IMR-90 (cell line): ENCODE measurements at regions not wholly inside any gene's neighbourhood (a gene's known extent, or its start where the extent isn't known, plus 50 kb on each side); places are given as distances from the start of the nearest gene placed in this dataset.

Source experiments
- ATAC-seq: fragments of 200-7000 bp; cut with Tn5 transposase; 2 replicates; pipeline ENCODE4 v1.9.1; 2020; ENCODE audit warnings: low read depth, mild to moderate bottlenecking, moderate library complexity
- BruUV-seq: library from RNA; stranded (reverse); fragments of 400-500 nt; replicated peaks from 2 replicates; lab custom pipeline; 2021; lab: Mats Ljungman, UMichigan
- CTCF ChIA-PET: fragments of 300-600 bp; formaldehyde crosslinking; extraction: SDS; loops from one replicate; lab custom pipeline; 2021; ENCODE audit warnings: antibody characterized with exemption; lab: Yijun Ruan, JAX
- POLR2A ChIA-PET: fragments of 300-600 bp; sonication (Branson Sonifier 250); formaldehyde crosslinking; loops from one replicate; lab custom pipeline; 2022; ENCODE audit warnings: antibody characterized with exemption; ENCODE audit not compliant: unreplicated experiment; lab: Charles Lee
- DNase-seq: peaks from one replicate; pipeline ENCODE4 v3.0.0; 2013
- H2AFZ ChIP-seq: replicated peaks from 2 replicates; pipeline ENCODE3; 2013; ENCODE audit warnings: low read length, mild to moderate bottlenecking; ENCODE audit not compliant: poor library complexity
- H2AK5ac ChIP-seq: 2 replicates; pipeline ENCODE4 v1.6.1; 2013; ENCODE audit warnings: low read depth, low read length, inconsistent platforms
- H2AK9ac ChIP-seq: replicated peaks from 2 replicates; pipeline ENCODE3; 2013; ENCODE audit warnings: mild to moderate bottlenecking, low read depth, low read length, moderate library complexity; ENCODE audit not compliant: poor library complexity
- H2BK120ac ChIP-seq: 2 replicates; pipeline ENCODE4 v1.6.1; 2013; ENCODE audit warnings: low read depth, low read length, inconsistent platforms
- H2BK15ac ChIP-seq: 3 replicates; pipeline ENCODE4 v1.6.1; 2013; ENCODE audit warnings: low read depth, low read length, inconsistent platforms
- H2BK20ac ChIP-seq: 2 replicates; pipeline ENCODE4 v1.6.1; 2013; ENCODE audit warnings: low read depth, mild to moderate bottlenecking, inconsistent platforms, low read length, moderate library complexity
- H2BK5ac ChIP-seq: 2 replicates; pipeline ENCODE4 v1.6.1; 2013; ENCODE audit warnings: mild to moderate bottlenecking, low read depth, low read length, inconsistent platforms; ENCODE audit not compliant: poor library complexity, severe bottlenecking
- H3K14ac ChIP-seq: replicated peaks from 2 replicates; pipeline ENCODE4 v1.6.1; 2013; ENCODE audit warnings: low read depth, low read length, inconsistent platforms
- H3K18ac ChIP-seq: 2 replicates; pipeline ENCODE4 v1.6.1; 2013; ENCODE audit warnings: low read depth, low read length, control low read depth
- H3K23ac ChIP-seq: 2 replicates; pipeline ENCODE4 v1.6.1; 2013; ENCODE audit warnings: low read depth, low read length, inconsistent platforms
- H3K27ac ChIP-seq: 2 replicates; pipeline ENCODE4 v1.5.1; 2013; ENCODE audit warnings: mild to moderate bottlenecking, control low read depth, low read length; ENCODE audit not compliant: insufficient read depth
- H3K27me3 ChIP-seq: 2 replicates; pipeline ENCODE4 v1.6.1; 2013; ENCODE audit warnings: low read length; ENCODE audit not compliant: control insufficient read depth, insufficient read depth
- H3K36me3 ChIP-seq: 2 replicates; pipeline ENCODE4 v1.6.1; 2013; ENCODE audit warnings: low read length, mixed read lengths; ENCODE audit not compliant: control insufficient read depth, insufficient read depth
- H3K4ac ChIP-seq: 2 replicates; pipeline ENCODE4 v1.6.1; 2013; ENCODE audit warnings: low read depth, low read length, inconsistent platforms
- H3K4me1 ChIP-seq: 2 replicates; pipeline ENCODE4 v1.6.1; 2013; ENCODE audit warnings: low read length, mixed read lengths; ENCODE audit not compliant: control insufficient read depth, insufficient read depth
- H3K4me2 ChIP-seq: 2 replicates; pipeline ENCODE4 v1.6.1; 2013; ENCODE audit warnings: low read depth, mild to moderate bottlenecking, control low read depth, low read length, moderate library complexity
- H3K4me3 ChIP-seq: 2 replicates; pipeline ENCODE4 v1.5.1; 2013; ENCODE audit warnings: low read depth, mild to moderate bottlenecking, control low read depth, low read length, moderate library complexity; ENCODE audit not compliant: insufficient read depth
- H3K56ac ChIP-seq: 2 replicates; pipeline ENCODE4 v1.6.1; 2013; ENCODE audit warnings: low read length, inconsistent platforms; ENCODE audit not compliant: insufficient read depth; ENCODE audit errors: extremely low read depth
- H3K79me1 ChIP-seq, 2 experiments: 2 replicates each; pipeline ENCODE4 v1.6.1; 2013; ENCODE audit warnings: low read length in 2 of 2, inconsistent platforms in 1 of 2, low read depth in 1 of 2
- H3K9ac ChIP-seq: 2 replicates; pipeline ENCODE4 v1.6.1; 2013; ENCODE audit warnings: low read depth, low read length, control low read depth
- H3K9me1 ChIP-seq: 2 replicates; pipeline ENCODE4 v1.6.1; 2013; ENCODE audit warnings: low read length, inconsistent platforms; ENCODE audit not compliant: insufficient read depth
- H3K9me3 ChIP-seq: 2 replicates; pipeline ENCODE4 v1.6.1; 2013; ENCODE audit warnings: low read length; ENCODE audit not compliant: control insufficient read depth, insufficient read depth
- H4K20me1 ChIP-seq: 2 replicates; pipeline ENCODE4 v1.6.1; 2013; ENCODE audit warnings: low read length, inconsistent platforms; ENCODE audit not compliant: insufficient read depth
- H4K5ac ChIP-seq: 2 replicates; pipeline ENCODE4 v1.6.1; 2013; ENCODE audit warnings: mild to moderate bottlenecking, low read depth, low read length, control low read depth
- H4K8ac ChIP-seq, 2 experiments: 2 replicates each; pipeline ENCODE4 v1.6.1; 2013; ENCODE audit warnings: low read depth in 2 of 2, low read length in 2 of 2, control low read depth in 1 of 2, inconsistent platforms in 1 of 2
- H4K91ac ChIP-seq: 2 replicates; pipeline ENCODE4 v1.6.1; 2013; ENCODE audit warnings: low read depth, low read length, inconsistent platforms; ENCODE audit not compliant: insufficient read depth
- CEBPB ChIP-seq: IDR thresholded peaks from 2 replicates; pipeline ENCODE4 v1.6.1; 2012; ENCODE audit warnings: low read depth, low read length, improper control_type of control experiment
- CTCF ChIP-seq: conservative IDR thresholded peaks from 2 replicates; pipeline ENCODE4 v1.5.1; 2012; ENCODE audit warnings: mild to moderate bottlenecking, low read depth, low read length, improper control_type of control experiment
- FOS ChIP-seq: fragments of 150-350 bp; IDR thresholded peaks from 2 replicates; pipeline ENCODE4 v1.6.1; 2016; ENCODE audit warnings: low read depth, low read length
- MAFK ChIP-seq: IDR thresholded peaks from 2 replicates; pipeline ENCODE4 v1.6.1; 2012; ENCODE audit warnings: low read depth, low read length, improper control_type of control experiment
- RAD21 ChIP-seq: IDR thresholded peaks from 2 replicates; pipeline ENCODE4 v1.6.1; 2012; ENCODE audit warnings: low read length, improper control_type of control experiment
- SMC3 ChIP-seq: fragments of 150-350 bp; IDR thresholded peaks from 2 replicates; pipeline ENCODE4 v1.6.1; 2016; ENCODE audit warnings: low read depth, mild to moderate bottlenecking, antibody characterized with exemption, low read length, moderate library complexity
- WGBS, 2 experiments: methylation state at CpG; one replicate each; pipeline versions ENCODE4 v1.1.5 to v1.1.7; 2013; ENCODE audit warnings: missing lambda C conversion rate in 2 of 2; ENCODE audit not compliant: insufficient read length in 1 of 2; ENCODE audit errors: extremely low coverage in 2 of 2; 5-methylcytosine and 5-hydroxymethylcytosine counted together
- dilution Hi-C: fragments of 300-500 bp; cut with HindIII; formaldehyde crosslinking; loops from one replicate; pipeline ENCODE4 v1.14.3; 2018; ENCODE audit warnings: low sequenced_read_pairs; ENCODE audit not compliant: unreplicated experiment
- in situ Hi-C: fragments of 300-500 bp; cut with MboI; formaldehyde crosslinking; loops from 3 replicates; pipeline ENCODE4 v1.14.3; 2019; ENCODE audit warnings: low sequenced_read_pairs, inconsistent platforms, mixed read lengths
- intact Hi-C: fragments of 100-400 bp; cut with micrococcal nuclease; formaldehyde crosslinking; loops from 2 replicates; pipeline ENCODE4 v1.10.0; 2022

GRCh38 chr2:237165405-237166276, 80.0 kb downstream of the COPS8 start:
- in situ Hi-C loops (loop anchor here (10.0 kb wide), 1 partner anchor 159 kb away; no protein-coding TSS in a partner anchor), dilution Hi-C loops (no loop called here), intact Hi-C loops (loop anchor here (2.0 kb wide), 1 partner anchor 155 kb away; no protein-coding TSS in a partner anchor)
- H4K20me1 ChIP-seq: no peaks in the 10 kb centered on the region
- H3K23ac ChIP-seq: 0 out of 2 replicates have a peak overlapping the region, but pooled peaks have one; percentile 35
- H3K27me3 ChIP-seq: no peaks in the 10 kb centered on the region
- TF ChIP-seq RAD21 (peak; percentile 76), CEBPB (no peak), MAFK (no peak), SMC3 (peak; percentile 64), FOS (no peak), CTCF (peak; percentile 61)
- peak overlapping the region; percentile 7 for H2AFZ ChIP-seq
- H3K79me1 ChIP-seq: peaks cover 0 to 31% of the 10 kb centered on the region in 2 experiments; a peak in 3 of 4 replicates
- H4K8ac ChIP-seq: peak overlapping the region; percentile 3 to 76; a peak in 3 of 4 replicates
- 92% methylated on average over 4 of the region's 5 CpGs; no CpG with 5 or more reads in 1 of the 2 experiments for WGBS, 2 experiments
- ChIA-PET POLR2A (interaction anchor here (0.6 to 1.3 kb wide), 3 partner anchors 92 to 114 kb away, joined by 3 to 5 read pairs (median 3); no protein-coding TSS in a partner anchor), CTCF (interaction anchor here (0.6 to 2.1 kb wide), 16 partner anchors 10 to 406 kb away, joined by 3 to 9 read pairs (median 4); no protein-coding TSS in a partner anchor)
- peaks cover 4% of the 10 kb centered on the region; the same call in 1 of the 2 replicates for H3K9me1 ChIP-seq
- H2BK120ac ChIP-seq: peak overlapping the region; percentile 82
- H3K4me3 ChIP-seq: no peak overlapping the region
- no peak overlapping the region for H3K4me2 ChIP-seq
- peak; percentile 63 for ATAC-seq
- H3K14ac ChIP-seq: peak overlapping the region; percentile 73
- H3K4ac ChIP-seq: peak overlapping the region; percentile 92
- no TSS peak for BruUV-seq
- peak overlapping the region; percentile 57 for H2BK5ac ChIP-seq
- 0 out of 2 replicates have a peak overlapping the region, but pooled peaks have one; percentile 16 for H3K9ac ChIP-seq
- peak overlapping the region; percentile 0 for H2AK9ac ChIP-seq
- peaks cover 12% of the 10 kb centered on the region for H3K4me1 ChIP-seq
- peak overlapping the region; percentile 66; the same call in 2 of the 3 replicates for H2BK15ac ChIP-seq
- H2AK5ac ChIP-seq: peak overlapping the region; percentile 82
- no peak overlapping the region for H3K56ac ChIP-seq
- peaks cover 2% of the 10 kb centered on the region; the same call in 1 of the 2 replicates for H3K9me3 ChIP-seq
- H4K5ac ChIP-seq: peak overlapping the region; percentile 41
- H3K18ac ChIP-seq: peak overlapping the region; percentile 80
- peak overlapping the region; percentile 97 for H2BK20ac ChIP-seq
- DNase-seq: peak; percentile 69
- H3K27ac ChIP-seq: peak overlapping the region; percentile 15; the same call in 1 of the 2 replicates
- H3K36me3 ChIP-seq: no peaks in the 10 kb centered on the region
- H4K91ac ChIP-seq: peak overlapping the region; percentile 87
